K562 (cell line): ENCODE measurements at regions not wholly inside any gene's neighbourhood (a gene's known extent, or its start where the extent isn't known, plus 50 kb on each side); places are given as distances from the start of the nearest gene placed in this dataset.

Experiments used
- ATAC-seq: fragments of 200-7000 bp; cut with Tn5 transposase; 3 replicates; pipeline ENCODE4 v1.9.1; 2020; ENCODE audit warnings: moderate library complexity
- BruUV-seq: library from RNA; stranded (reverse); fragments of 400-500 nt; replicated peaks from 2 replicates; lab custom pipeline; 2021; lab: Mats Ljungman, UMichigan
- CTCF ChIA-PET: fragments of 300-600 bp; formaldehyde crosslinking; extraction: SDS; loops from one replicate; lab custom pipeline; 2021; ENCODE audit warnings: low intra/inter-chr PET ratio; lab: Yijun Ruan, JAX
- POLR2A ChIA-PET: fragments of 300-600, 350-650 bp; sonication (Branson Sonifier 250); formaldehyde crosslinking; extraction: SDS; loops from one replicate; lab custom pipeline; 2021; ENCODE audit warnings: antibody characterized with exemption, inconsistent platforms; lab: Yijun Ruan, JAX
- DNase-seq, 4 experiments: peaks; one replicate each; pipeline versions ENCODE4 v3.0.0 to v3.0.0-alpha.2; 2011 to 2018; ENCODE audit warnings: low spot score in 3 of 4, mixed read lengths in 3 of 4; ENCODE audit errors: extremely low read depth in 1 of 4
- FAIRE-seq: peaks from 2 replicates; lab custom pipeline; 2011; peaks lifted over from hg19 to GRCh38; lab: Jason Lieb, UNC
- H2AFZ ChIP-seq: 2 replicates; pipeline ENCODE4 v1.6.0; 2011; ENCODE audit warnings: low read depth, low read length, control low read depth, inconsistent platforms
- H3K27ac ChIP-seq: fragments of 200-600 bp; 3 replicates; pipeline ENCODE4 v1.8.0; 2011; ENCODE audit warnings: low read depth, mild to moderate bottlenecking, control low read depth, inconsistent platforms, low read length, moderate library complexity, mixed read lengths; ENCODE audit errors: extremely low read depth
- H3K27me3 ChIP-seq, 2 experiments: fragments of 300-600 bp in 1 of 2; 2 replicates in 1 of 2; 3 replicates in 1 of 2; pipeline versions ENCODE4 v1.6.0 to v1.8.0; 2011; ENCODE audit warnings: inconsistent platforms in 2 of 2, low read length in 2 of 2, mild to moderate bottlenecking in 1 of 2, mixed read lengths in 1 of 2, moderate library complexity in 1 of 2; ENCODE audit not compliant: control insufficient read depth in 2 of 2, insufficient read depth in 2 of 2
- H3K36me3 ChIP-seq: fragments of 300-600 bp; 3 replicates; pipeline ENCODE4 v1.8.0; 2011; ENCODE audit warnings: mild to moderate bottlenecking, low read length, inconsistent platforms; ENCODE audit not compliant: control insufficient read depth, insufficient read depth
- H3K4me1 ChIP-seq, 2 experiments: fragments of 200-600 bp in 1 of 2; replicated peaks in 1 of 2; 2 replicates in 1 of 2; 3 replicates in 1 of 2; pipeline versions ENCODE4 v1.5.1 to v1.8.0; 2011; ENCODE audit warnings: inconsistent platforms in 2 of 2, low read length in 2 of 2, mild to moderate bottlenecking in 1 of 2, mixed read lengths in 1 of 2, moderate library complexity in 1 of 2; ENCODE audit not compliant: control insufficient read depth in 2 of 2, insufficient read depth in 2 of 2
- H3K4me2 ChIP-seq: 2 replicates; pipeline ENCODE4 v1.6.1; 2011; ENCODE audit warnings: low read length, control low read depth, inconsistent platforms, mixed read lengths; ENCODE audit not compliant: insufficient read depth
- H3K4me3 ChIP-seq: fragments of 200-600 bp; sonication (generic), shearing (Covaris generic); 2 replicates; pipeline ENCODE4 v1.5.1; 2016; ENCODE audit warnings: control low read depth, inconsistent platforms
- H3K79me2 ChIP-seq: fragments of 200-600 bp; 3 replicates; pipeline ENCODE4 v1.8.0; 2011; ENCODE audit warnings: low read length, inconsistent platforms; ENCODE audit not compliant: control insufficient read depth, insufficient read depth
- H3K9ac ChIP-seq, 2 experiments: 2 replicates each; pipeline versions ENCODE4 v1.6.0 to v1.6.1; 2011; ENCODE audit warnings: low read depth in 2 of 2, low read length in 2 of 2, control low read depth in 1 of 2, inconsistent platforms in 1 of 2, mild to moderate bottlenecking in 1 of 2, mixed read lengths in 1 of 2; ENCODE audit not compliant: insufficient read depth in 1 of 2
- H3K9me1 ChIP-seq: one replicate; pipeline ENCODE4 v1.6.0; 2011; ENCODE audit warnings: inconsistent platforms, mild to moderate bottlenecking, low read length, moderate library complexity; ENCODE audit not compliant: control insufficient read depth, insufficient read depth
- H3K9me3 ChIP-seq: replicated peaks from 2 replicates; pipeline ENCODE4 v1.5.1; 2011; ENCODE audit warnings: low read depth, low read length, inconsistent platforms; ENCODE audit not compliant: control insufficient read depth, insufficient read depth
- H4K20me1 ChIP-seq: replicated peaks from 2 replicates; pipeline ENCODE4 v1.6.1; 2011; ENCODE audit warnings: low read length, inconsistent platforms, mixed read lengths; ENCODE audit not compliant: control insufficient read depth, insufficient read depth
- GMEB1 ChIP-seq: fragments of 250-450 bp; sonication (Bioruptor Pico); IDR thresholded peaks from 2 replicates; pipeline ENCODE4 v1.4.0; 2020; ENCODE audit warnings: mild to moderate bottlenecking
- GTF2F1 ChIP-seq: IDR thresholded peaks from 2 replicates; pipeline ENCODE4 v1.6.1; 2011; ENCODE audit warnings: low read depth, low read length, improper control_type of control experiment
- HNRNPK ChIP-seq: fragments of 200-400 bp; formaldehyde crosslinking; IDR thresholded peaks from one replicate; pipeline ENCODE4 v1.6.1; 2018; ENCODE audit warnings: mild to moderate bottlenecking, low read depth, low read length; ENCODE audit not compliant: poor library complexity, severe bottlenecking
- ILF3 ChIP-seq: fragments of 450-650 bp; IDR thresholded peaks from 2 replicates; pipeline ENCODE4 v1.6.1; 2018; ENCODE audit warnings: antibody characterized with exemption, mild to moderate bottlenecking, moderate library complexity, borderline replicate concordance
- MAFK ChIP-seq: IDR thresholded peaks from 2 replicates; pipeline ENCODE4 v1.6.1; 2011; ENCODE audit warnings: low read length, improper control_type of control experiment
- MEIS2 ChIP-seq: fragments of 450-650 bp; IDR thresholded peaks from 2 replicates; pipeline ENCODE4 v1.6.1; 2014; ENCODE audit warnings: mild to moderate bottlenecking; ENCODE audit not compliant: partially characterized antibody
- MYBL2 ChIP-seq, 2 experiments: fragments of 450-650 bp in 1 of 2; sonication (generic) in 1 of 2; formaldehyde crosslinking in 1 of 2; IDR thresholded peaks; 2 replicates each; pipeline versions ENCODE4 v1.6.1 to v1.8.1; 2017 to 2022; ENCODE audit warnings: borderline replicate concordance in 1 of 2, inconsistent platforms in 1 of 2, low read depth in 1 of 2, mild to moderate bottlenecking in 1 of 2, missing genetic modification reagents in 1 of 2, moderate library complexity in 1 of 2
- POLR2G ChIP-seq: fragments of 200-400 bp; formaldehyde crosslinking; IDR thresholded peaks from 2 replicates; pipeline ENCODE4 v1.6.1; 2017; ENCODE audit warnings: low read depth, mild to moderate bottlenecking, antibody characterized with exemption, low read length, moderate library complexity
- PRDM10 ChIP-seq: fragments of 450-650 bp; IDR thresholded peaks from 2 replicates; pipeline ENCODE4 v1.6.1; 2018; ENCODE audit not compliant: partially characterized antibody
- RNF2 ChIP-seq: sonication (generic); IDR thresholded peaks from 2 replicates; pipeline ENCODE4 v1.6.1; 2016
- ZNF561 ChIP-seq: fragments of 450-650 bp; formaldehyde crosslinking; conservative IDR thresholded peaks from 2 replicates; pipeline ENCODE4 v1.4.0; 2020; ENCODE audit warnings: mild to moderate bottlenecking, moderate library complexity
- WGBS: fragments of 100-300 bp; shearing (Covaris generic); methylation state at CpG from one replicate; pipeline ENCODE4 v1.1.6; 2016; ENCODE audit warnings: low coverage, mixed read lengths; ENCODE audit not compliant: insufficient coverage; ENCODE audit errors: missing lambda C conversion rate; 5-methylcytosine and 5-hydroxymethylcytosine counted together
- in situ Hi-C: fragments of 300-500 bp; cut with MboI; formaldehyde crosslinking; loops from 4 replicates; pipeline ENCODE4 v1.15.0; 2018; ENCODE audit warnings: inconsistent platforms, mixed read lengths
- intact Hi-C: fragments of 100-400 bp; cut with micrococcal nuclease; formaldehyde crosslinking; loops from 2 replicates; pipeline ENCODE4 v1.14.2; 2022

DNA sequence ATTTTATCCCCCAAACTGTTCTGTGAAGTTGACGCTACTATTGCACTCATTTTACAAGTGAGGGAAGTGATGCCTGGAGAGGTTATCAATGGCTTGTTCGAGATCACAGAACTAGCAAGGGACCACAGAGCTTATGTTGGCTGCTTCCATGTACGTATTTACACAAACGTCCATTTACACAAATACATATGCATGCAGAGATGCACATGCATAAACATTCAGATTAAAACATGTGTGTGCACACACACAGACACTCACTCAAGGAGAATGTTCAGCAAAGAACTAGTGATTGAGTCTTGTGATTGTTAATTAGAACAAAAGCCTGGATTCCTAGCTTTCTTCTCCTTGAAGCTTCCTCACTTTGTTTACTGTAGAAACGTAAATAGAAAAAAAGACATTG, 321.5 kb upstream of the CHD6 start:
- H3K27me3 ChIP-seq: no peaks in the 10 kb centered on the region
- no peak for ATAC-seq
- H2AFZ ChIP-seq: no peak overlapping the region
- H3K4me1 ChIP-seq: 0 out of 5 replicates have a peak, but pooled peaks cover 0 to 4% of the 10 kb centered on the region in 2 experiments
- no peak for DNase-seq
- no peak overlapping the region for H3K27ac ChIP-seq
- BruUV-seq: no TSS peak
- no peak overlapping the region for H3K4me3 ChIP-seq
- POLR2A ChIA-PET: interaction anchor here (1.2 kb wide), 1 partner anchor 13 kb away, joined by 4 read pairs; no protein-coding TSS in a partner anchor
- no peak for TF ChIP-seq MEIS2
- TF ChIP-seq ZNF561 (CRISPR knock-in tag): no peak
- no peak for TF ChIP-seq MAFK
- TF ChIP-seq PRDM10: no peak
- TF ChIP-seq ILF3: no peak
- TF ChIP-seq MYBL2 (IDR thresholded peaks at IDR 0.05; ENCODE audit: low read depth): no peak
- no peak for TF ChIP-seq MYBL2 (CRISPR knock-in tag; IDR thresholded peaks at IDR 0.05; ENCODE audit: borderline replicate concordance)
- no peak for TF ChIP-seq GMEB1 (CRISPR knock-in tag)
- no peak for TF ChIP-seq GTF2F1
- no peak for TF ChIP-seq RNF2
- no peak for TF ChIP-seq HNRNPK
- TF ChIP-seq POLR2G: no peak
- no peak for FAIRE-seq
- no peak overlapping the region for H3K9ac ChIP-seq
- H4K20me1 ChIP-seq: no peaks in the 10 kb centered on the region
- in situ Hi-C loops (no loop called here), intact Hi-C loops (no loop called here)
- H3K79me2 ChIP-seq: no peaks in the 10 kb centered on the region
- H3K4me2 ChIP-seq: no peak overlapping the region
- H3K9me3 ChIP-seq: no peaks in the 10 kb centered on the region
- no peaks in the 10 kb centered on the region for H3K9me1 ChIP-seq
- CTCF ChIA-PET: no interaction called here
- no peaks in the 10 kb centered on the region for H3K36me3 ChIP-seq
- 8% methylated on average over 5 of the region's 5 CpGs for WGBS
